GM12873 (cell line): ENCODE measurements at regions not wholly inside any gene's neighbourhood (a gene's known extent, or its start where the extent isn't known, plus 50 kb on each side); places are given as distances from the start of the nearest gene placed in this dataset.

Source experiments
- CTCF ChIP-seq: IDR thresholded peaks from 2 replicates; pipeline ENCODE4 v1.5.1; 2012; ENCODE audit warnings: low read depth, mild to moderate bottlenecking, moderate library complexity, low read length, control low read depth; ENCODE audit not compliant: insufficient read depth; ENCODE audit errors: missing control alignments

- no peak for TF ChIP-seq CTCF
Measured at GRCh38 chr13:34224877-34225276, 406.9 kb downstream of the RFC3 start.

- TF ChIP-seq CTCF, result no peak
Measured at GRCh38 chr13:34230271-34230670, 412.3 kb downstream of the RFC3 start.

GRCh38 chr13:34241332-34241731 is 423.4 kb downstream of the RFC3 start:
- TF ChIP-seq CTCF, result no peak

GRCh38 chr13:34243403-34243802 is 425.5 kb downstream of the RFC3 start:
- no peak for TF ChIP-seq CTCF

GRCh38 chr13:34246511-34246910 is 428.6 kb downstream of the RFC3 start:
- no peak for TF ChIP-seq CTCF

GRCh38 chr13:34247596-34247995 is 429.6 kb downstream of the RFC3 start:
- no peak for TF ChIP-seq CTCF

- no peak for TF ChIP-seq CTCF
Measured at GRCh38 chr13:34249546-34250039, 431.6 kb downstream of the RFC3 start.

- no peak for TF ChIP-seq CTCF
Measured at GRCh38 chr13:34250151-34250670, 432.3 kb downstream of the RFC3 start.
